ENCODE measurements at regions not wholly inside any gene's neighbourhood (a gene's known extent, or its start where the extent isn't known, plus 50 kb on each side); places are given as distances from the start of the nearest gene placed in this dataset.

DNA sequence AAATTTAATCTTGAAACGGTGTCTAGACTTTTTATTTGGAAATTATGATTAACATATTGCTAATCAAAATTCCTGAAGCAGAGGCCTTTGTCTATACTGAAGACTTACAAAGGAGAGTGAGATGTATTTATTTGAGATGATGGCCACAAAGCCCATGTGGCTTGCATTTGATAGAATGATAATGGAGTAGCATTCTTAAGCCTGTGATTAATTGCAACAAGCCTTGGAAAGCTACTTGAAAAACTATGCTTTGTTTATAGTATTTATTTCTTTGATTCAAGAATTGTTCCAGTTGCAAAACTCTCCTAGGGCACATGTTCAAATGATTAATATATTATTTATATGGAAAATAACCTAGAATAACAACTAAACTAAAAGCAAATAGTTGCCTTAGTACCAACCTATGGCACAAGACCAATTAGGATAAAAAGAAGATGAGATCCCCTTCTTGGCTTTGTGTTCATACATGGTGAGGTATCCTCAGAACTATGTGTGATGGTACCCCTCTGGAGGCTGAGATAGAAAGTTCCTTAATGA lies 244.1 kb upstream of the TBL1XR1 start:
- no peaks in the 10 kb centered on the region for H3K9me3 ChIP-seq (ENCODE audit: low read length)
- no peak overlapping the region for H3K4me2 ChIP-seq (ENCODE audit: low read length)

DNA sequence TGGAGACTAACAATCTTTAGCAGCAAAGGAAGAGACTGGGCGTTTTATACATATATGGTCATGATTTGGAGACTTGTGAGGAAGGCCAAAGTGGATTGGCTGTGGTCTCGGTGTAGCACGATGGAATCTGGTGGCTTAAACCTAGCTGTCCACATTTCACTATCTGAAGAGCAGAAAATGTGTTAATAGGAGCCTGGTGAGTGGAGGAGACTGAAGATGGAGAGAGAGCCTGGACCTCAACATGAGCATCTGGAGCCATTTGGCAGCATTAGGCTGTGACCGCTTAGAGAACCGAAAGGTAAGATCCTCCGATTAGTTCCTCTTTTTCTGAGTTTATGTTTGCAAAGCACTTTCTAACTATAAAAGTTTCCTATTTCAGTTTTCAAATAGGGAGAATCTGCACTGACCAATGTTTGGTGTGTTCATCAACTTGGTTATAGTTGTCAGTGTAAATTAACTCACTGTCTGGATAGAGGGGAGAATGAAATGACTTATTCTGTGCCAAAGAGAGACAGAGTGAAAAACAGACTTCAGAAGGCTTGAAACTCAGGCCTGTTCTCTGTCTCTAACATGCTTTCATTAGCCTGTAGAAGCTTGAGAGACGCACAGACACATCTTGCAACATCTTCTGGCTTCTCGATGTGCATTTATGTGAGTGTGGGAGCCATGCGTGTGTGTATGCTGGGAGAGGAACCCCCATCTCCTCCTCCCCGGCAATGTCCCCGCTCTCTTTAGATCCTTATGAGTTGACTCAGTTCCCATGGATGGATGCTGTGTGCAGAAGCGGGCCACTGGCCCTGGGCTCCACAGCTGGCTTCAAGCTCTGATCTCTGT lies 244.7 kb upstream of the TBL1XR1 start:
- Histone ChIP-seq H3K9me3 (ENCODE audit: low read length) (no peaks in the 10 kb centered on the region), H3K36me3 (ENCODE audit: insufficient read depth, low read length) (no peaks in the 10 kb centered on the region), H3K4me3 (ENCODE audit: low read length) (no peak overlapping the region), H4K20me1 (ENCODE audit: insufficient read depth) (no peaks in the 10 kb centered on the region), H3K4me2 (ENCODE audit: low read length) (no peak overlapping the region), H3K9ac (ENCODE audit: low read length) (no peak overlapping the region), H3K79me2 (replicated peaks; ENCODE audit: insufficient read depth, low read length) (no peaks in the 10 kb centered on the region), H3F3A (ENCODE audit: insufficient read depth, low read length, poor library complexity, severe bottlenecking) (no peaks in the 10 kb centered on the region), H2AFZ (ENCODE audit: low read depth, low read length) (no peak overlapping the region), H3K27ac (ENCODE audit: low read length) (no peak overlapping the region), H3K9me2 (ENCODE audit: insufficient read depth, low read length) (no peaks in the 10 kb centered on the region), H3K27me3 (ENCODE audit: insufficient read depth, low read depth, low read length) (no peaks in the 10 kb centered on the region)
- TF ChIP-seq TAF1 (IDR thresholded peaks at IDR 0.05; ENCODE audit: low read depth) = no peak
- TF ChIP-seq SMC3 (conservative IDR thresholded peaks at IDR 0.05; ENCODE audit: poor library complexity) = no peak
- TF ChIP-seq, protein P1, sequence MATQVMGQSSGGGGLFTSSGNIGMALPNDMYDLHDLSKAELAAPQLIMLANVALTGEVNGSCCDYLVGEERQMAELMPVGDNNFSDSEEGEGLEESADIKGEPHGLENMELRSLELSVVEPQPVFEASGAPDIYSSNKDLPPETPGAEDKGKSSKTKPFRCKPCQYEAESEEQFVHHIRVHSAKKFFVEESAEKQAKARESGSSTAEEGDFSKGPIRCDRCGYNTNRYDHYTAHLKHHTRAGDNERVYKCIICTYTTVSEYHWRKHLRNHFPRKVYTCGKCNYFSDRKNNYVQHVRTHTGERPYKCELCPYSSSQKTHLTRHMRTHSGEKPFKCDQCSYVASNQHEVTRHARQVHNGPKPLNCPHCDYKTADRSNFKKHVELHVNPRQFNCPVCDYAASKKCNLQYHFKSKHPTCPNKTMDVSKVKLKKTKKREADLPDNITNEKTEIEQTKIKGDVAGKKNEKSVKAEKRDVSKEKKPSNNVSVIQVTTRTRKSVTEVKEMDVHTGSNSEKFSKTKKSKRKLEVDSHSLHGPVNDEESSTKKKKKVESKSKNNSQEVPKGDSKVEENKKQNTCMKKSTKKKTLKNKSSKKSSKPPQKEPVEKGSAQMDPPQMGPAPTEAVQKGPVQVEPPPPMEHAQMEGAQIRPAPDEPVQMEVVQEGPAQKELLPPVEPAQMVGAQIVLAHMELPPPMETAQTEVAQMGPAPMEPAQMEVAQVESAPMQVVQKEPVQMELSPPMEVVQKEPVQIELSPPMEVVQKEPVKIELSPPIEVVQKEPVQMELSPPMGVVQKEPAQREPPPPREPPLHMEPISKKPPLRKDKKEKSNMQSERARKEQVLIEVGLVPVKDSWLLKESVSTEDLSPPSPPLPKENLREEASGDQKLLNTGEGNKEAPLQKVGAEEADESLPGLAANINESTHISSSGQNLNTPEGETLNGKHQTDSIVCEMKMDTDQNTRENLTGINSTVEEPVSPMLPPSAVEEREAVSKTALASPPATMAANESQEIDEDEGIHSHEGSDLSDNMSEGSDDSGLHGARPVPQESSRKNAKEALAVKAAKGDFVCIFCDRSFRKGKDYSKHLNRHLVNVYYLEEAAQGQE (IDR thresholded peaks at IDR 0.05; ENCODE audit: borderline replicate concordance) = no peak
- TF ChIP-seq, protein P2, sequence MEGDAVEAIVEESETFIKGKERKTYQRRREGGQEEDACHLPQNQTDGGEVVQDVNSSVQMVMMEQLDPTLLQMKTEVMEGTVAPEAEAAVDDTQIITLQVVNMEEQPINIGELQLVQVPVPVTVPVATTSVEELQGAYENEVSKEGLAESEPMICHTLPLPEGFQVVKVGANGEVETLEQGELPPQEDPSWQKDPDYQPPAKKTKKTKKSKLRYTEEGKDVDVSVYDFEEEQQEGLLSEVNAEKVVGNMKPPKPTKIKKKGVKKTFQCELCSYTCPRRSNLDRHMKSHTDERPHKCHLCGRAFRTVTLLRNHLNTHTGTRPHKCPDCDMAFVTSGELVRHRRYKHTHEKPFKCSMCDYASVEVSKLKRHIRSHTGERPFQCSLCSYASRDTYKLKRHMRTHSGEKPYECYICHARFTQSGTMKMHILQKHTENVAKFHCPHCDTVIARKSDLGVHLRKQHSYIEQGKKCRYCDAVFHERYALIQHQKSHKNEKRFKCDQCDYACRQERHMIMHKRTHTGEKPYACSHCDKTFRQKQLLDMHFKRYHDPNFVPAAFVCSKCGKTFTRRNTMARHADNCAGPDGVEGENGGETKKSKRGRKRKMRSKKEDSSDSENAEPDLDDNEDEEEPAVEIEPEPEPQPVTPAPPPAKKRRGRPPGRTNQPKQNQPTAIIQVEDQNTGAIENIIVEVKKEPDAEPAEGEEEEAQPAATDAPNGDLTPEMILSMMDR (IDR thresholded peaks at IDR 0.05; ENCODE audit: poor library complexity, severe bottlenecking) = no peak
- TF ChIP-seq MXI1 (conservative IDR thresholded peaks at IDR 0.05; ENCODE audit: poor library complexity, severe bottlenecking) = no peak
- no peak for TF ChIP-seq EZH2 (IDR thresholded peaks at IDR 0.05; ENCODE audit: borderline replicate concordance, insufficient read depth, low read length, poor library complexity, severe bottlenecking)
- TF ChIP-seq RAD21 (conservative IDR thresholded peaks at IDR 0.05) = no peak
- no peak for TF ChIP-seq EP300 (conservative IDR thresholded peaks at IDR 0.05; ENCODE audit: poor library complexity, severe bottlenecking)

More for the DNA sequence above, 244.1 kb upstream of the TBL1XR1 start:
- no peak overlapping the region for H3K9ac ChIP-seq (ENCODE audit: low read length)
- no peak overlapping the region for H2AFZ ChIP-seq (ENCODE audit: low read depth, low read length)
- H3K36me3 ChIP-seq (ENCODE audit: insufficient read depth, low read length) = no peaks in the 10 kb centered on the region
- no peaks in the 10 kb centered on the region for H3K9me2 ChIP-seq (ENCODE audit: insufficient read depth, low read length)
- H3F3A ChIP-seq (ENCODE audit: insufficient read depth, low read length, poor library complexity, severe bottlenecking) = no peaks in the 10 kb centered on the region
- H3K79me2 ChIP-seq (replicated peaks; ENCODE audit: insufficient read depth, low read length) = no peaks in the 10 kb centered on the region
- TF ChIP-seq EZH2 (IDR thresholded peaks at IDR 0.05; ENCODE audit: borderline replicate concordance, insufficient read depth, low read length, poor library complexity, severe bottlenecking) (no peak), MXI1 (conservative IDR thresholded peaks at IDR 0.05; ENCODE audit: poor library complexity, severe bottlenecking) (no peak), POLR2AphosphoS5 (IDR thresholded peaks at IDR 0.05) (no peak), EP300 (conservative IDR thresholded peaks at IDR 0.05; ENCODE audit: poor library complexity, severe bottlenecking) (no peak), RAD21 (conservative IDR thresholded peaks at IDR 0.05) (no peak), SMC3 (conservative IDR thresholded peaks at IDR 0.05; ENCODE audit: poor library complexity) (no peak), TAF1 (IDR thresholded peaks at IDR 0.05; ENCODE audit: low read depth) (no peak)
- TF ChIP-seq, protein P1 (IDR thresholded peaks at IDR 0.05; ENCODE audit: borderline replicate concordance) = no peak
- TF ChIP-seq, protein P2 (IDR thresholded peaks at IDR 0.05; ENCODE audit: poor library complexity, severe bottlenecking) = no peak
- H4K20me1 ChIP-seq (ENCODE audit: insufficient read depth) = no peaks in the 10 kb centered on the region
- H3K27ac ChIP-seq (ENCODE audit: low read length) = no peak overlapping the region
- H3K4me3 ChIP-seq (ENCODE audit: low read length) = no peak overlapping the region
- no peaks in the 10 kb centered on the region for H3K27me3 ChIP-seq (ENCODE audit: insufficient read depth, low read depth, low read length)

All from neural cell (in vitro differentiated cells).